DND-41 (cell line): ENCODE measurements at regions not wholly inside any gene's neighbourhood (a gene's known extent, or its start where the extent isn't known, plus 50 kb on each side); places are given as distances from the start of the nearest gene placed in this dataset.

Experiments
- CTCF ChIP-seq: IDR thresholded peaks from 2 replicates; pipeline ENCODE4 v1.5.1; 2012; ENCODE audit warnings: borderline replicate concordance, low read length, moderate library complexity, mild to moderate bottlenecking; ENCODE audit not compliant: poor library complexity, severe bottlenecking; ENCODE audit errors: extremely low read depth
- EZH2 ChIP-seq: IDR thresholded peaks from 3 replicates; pipeline ENCODE4 v1.6.1; 2012; ENCODE audit warnings: borderline replicate concordance, low read depth, mild to moderate bottlenecking, moderate library complexity, low read length, inconsistent platforms; ENCODE audit not compliant: severe bottlenecking

GRCh38 chr17:73949903-73950592 is 253.4 kb upstream of the RPL38 start:
- TF ChIP-seq CTCF (no peak), EZH2 (no peak)
